T-helper 17 cell (primary cell): ENCODE measurements at regions not wholly inside any gene's neighbourhood (a gene's known extent, or its start where the extent isn't known, plus 50 kb on each side); places are given as distances from the start of the nearest gene placed in this dataset.

Experiments
- ATAC-seq: fragments of 150-1000 bp; cut with Tn5 transposase; 2 replicates; pipeline ENCODE4 v1.10.0; 2021; ENCODE audit warnings: mild to moderate bottlenecking, moderate library complexity
- DNase-seq, 3 donors: peaks; one replicate each; pipeline versions ENCODE4 v3.0.0 to v3.0.0-alpha.2; 2020 to 2021
- H3K9me3 ChIP-seq: one replicate; pipeline ENCODE4 v1.7.0; 2013; ENCODE audit warnings: low read length, mild to moderate bottlenecking; ENCODE audit not compliant: control insufficient read depth, poor library complexity, severe bottlenecking
- H3K27ac Mint-ChIP-seq: one replicate; pipeline ENCODE4 v1.8.0; 2022; ENCODE audit warnings: mild to moderate bottlenecking, moderate library complexity, mixed read lengths
- H3K27me3 Mint-ChIP-seq: one replicate; pipeline ENCODE4 v1.8.0; 2022; ENCODE audit warnings: mixed read lengths
- H3K36me3 Mint-ChIP-seq: one replicate; pipeline ENCODE4 v1.8.0; 2022; ENCODE audit warnings: low read depth, mixed read lengths
- H3K4me1 Mint-ChIP-seq: one replicate; pipeline ENCODE4 v1.8.0; 2022; ENCODE audit warnings: mild to moderate bottlenecking, mixed read lengths
- H3K4me3 Mint-ChIP-seq: one replicate; pipeline ENCODE4 v1.8.0; 2022; ENCODE audit warnings: mild to moderate bottlenecking, moderate library complexity, mixed read lengths

DNA sequence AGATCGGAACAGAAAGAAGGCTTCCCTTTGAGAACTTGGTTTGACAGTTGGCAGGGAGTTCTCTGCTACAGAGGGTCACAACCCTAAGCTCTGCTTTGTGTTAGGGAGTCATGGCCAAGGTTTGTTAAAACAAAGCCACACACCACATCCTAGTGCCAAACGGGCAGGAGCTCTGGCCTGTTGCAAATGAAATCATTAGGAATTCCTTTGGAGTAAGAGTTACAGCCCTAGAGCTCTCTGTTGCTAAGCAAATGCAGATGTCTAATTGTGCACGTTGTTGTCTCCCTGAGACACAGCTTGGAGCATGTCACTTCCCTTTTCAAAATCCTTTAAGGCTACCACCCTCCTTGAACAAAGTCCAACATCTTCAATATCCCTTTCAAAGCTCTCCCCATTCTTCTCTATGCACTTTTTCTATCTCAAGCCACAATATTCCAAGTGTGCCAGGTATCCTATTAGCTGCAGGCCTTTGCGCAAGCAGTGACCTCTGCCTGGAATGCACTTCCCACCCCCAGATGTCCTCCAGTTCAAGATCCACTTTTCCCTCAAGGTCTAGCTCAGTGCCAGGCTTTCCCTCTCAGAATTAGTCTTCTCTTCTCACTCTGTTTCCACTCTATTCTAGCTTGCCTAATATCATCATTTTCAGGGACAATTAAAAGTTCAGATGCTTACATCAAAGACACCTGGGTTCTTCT lies 253.7 kb upstream of the POU2AF2 start:
- DNase-seq (no peak), ATAC-seq (no peak)
- Mint-ChIP-seq H3K27me3 (peaks cover 5% of the 10 kb centered on the region), H3K36me3 (no peaks in the 10 kb centered on the region), H3K4me3 (no peak overlapping the region), H3K27ac (no peak overlapping the region), H3K4me1 (no peaks in the 10 kb centered on the region)
- H3K9me3 ChIP-seq: no peaks in the 10 kb centered on the region

DNA sequence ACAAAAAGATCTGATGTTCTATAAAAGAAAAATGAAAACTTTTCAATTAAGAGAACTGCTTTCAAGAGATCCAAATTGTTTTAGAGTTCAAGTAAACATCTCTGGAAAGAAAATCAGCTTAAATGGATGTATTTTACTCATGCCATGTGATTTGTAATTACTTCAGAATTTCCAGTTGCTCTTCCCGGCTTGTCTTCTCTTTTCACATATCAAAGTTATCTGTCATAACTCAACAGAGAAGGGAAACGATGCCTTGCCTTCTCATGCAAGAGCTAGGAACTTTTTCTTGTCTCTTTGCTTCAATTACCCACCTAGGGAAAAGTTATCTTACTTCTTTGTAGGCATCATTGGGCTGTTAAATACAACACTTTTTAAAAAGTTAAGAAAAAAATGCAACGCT lies 255.2 kb upstream of the POU2AF2 start:
- H3K27ac Mint-ChIP-seq: no peak overlapping the region
- ATAC-seq (no peak), DNase-seq (no peak)
- H3K36me3 Mint-ChIP-seq: no peaks in the 10 kb centered on the region
- H3K4me3 Mint-ChIP-seq: no peak overlapping the region
- no peaks in the 10 kb centered on the region for H3K9me3 ChIP-seq
- H3K4me1 Mint-ChIP-seq: peaks cover 2% of the 10 kb centered on the region
- peaks cover 5% of the 10 kb centered on the region for H3K27me3 Mint-ChIP-seq

GRCh38 chr11:110989428-110990133 lies 255.9 kb upstream of the POU2AF2 start:
- Mint-ChIP-seq H3K27ac (no peak overlapping the region), H3K36me3 (no peaks in the 10 kb centered on the region), H3K4me3 (no peak overlapping the region), H3K27me3 (peaks cover 5% of the 10 kb centered on the region), H3K4me1 (peaks cover 2% of the 10 kb centered on the region)
- no peaks in the 10 kb centered on the region for H3K9me3 ChIP-seq
- DNase-seq (no peak), ATAC-seq (no peak)

GRCh38 chr11:110988671-110989070 lies 256.9 kb upstream of the POU2AF2 start:
- H3K9me3 ChIP-seq: no peaks in the 10 kb centered on the region
- H3K36me3 Mint-ChIP-seq: no peaks in the 10 kb centered on the region
- ATAC-seq (no peak), DNase-seq (no peak)
- H3K4me3 Mint-ChIP-seq: no peak overlapping the region
- peaks cover 5% of the 10 kb centered on the region for H3K27me3 Mint-ChIP-seq
- H3K27ac Mint-ChIP-seq: no peak overlapping the region
- H3K4me1 Mint-ChIP-seq: peaks cover 2% of the 10 kb centered on the region

DNA sequence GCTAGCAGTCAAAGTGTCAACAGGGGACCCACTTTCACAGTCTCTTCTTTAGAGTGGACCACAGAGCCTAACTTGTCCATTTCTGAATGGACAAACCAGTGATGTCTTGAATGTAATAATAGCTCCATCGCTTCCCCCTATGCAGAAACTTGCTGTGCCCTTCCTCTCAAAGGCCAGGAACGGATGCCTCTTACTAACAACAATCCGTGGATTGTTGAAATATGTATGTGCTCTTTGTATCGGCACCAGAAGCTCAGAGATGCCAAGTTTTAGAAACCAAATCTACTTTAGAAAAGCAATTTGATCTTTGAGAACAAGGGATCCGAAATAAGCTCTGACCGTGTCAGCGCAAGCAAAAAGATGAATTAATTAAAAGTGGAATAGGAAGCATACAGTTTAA lies 259.5 kb upstream of the POU2AF2 start:
- ATAC-seq (no peak), DNase-seq (no peak)
- H3K9me3 ChIP-seq: no peaks in the 10 kb centered on the region
- peaks cover 2% of the 10 kb centered on the region for H3K4me1 Mint-ChIP-seq
- H3K36me3 Mint-ChIP-seq: no peaks in the 10 kb centered on the region
- H3K27me3 Mint-ChIP-seq: peaks cover 5% of the 10 kb centered on the region
- H3K4me3 Mint-ChIP-seq: no peak overlapping the region
- no peak overlapping the region for H3K27ac Mint-ChIP-seq

DNA sequence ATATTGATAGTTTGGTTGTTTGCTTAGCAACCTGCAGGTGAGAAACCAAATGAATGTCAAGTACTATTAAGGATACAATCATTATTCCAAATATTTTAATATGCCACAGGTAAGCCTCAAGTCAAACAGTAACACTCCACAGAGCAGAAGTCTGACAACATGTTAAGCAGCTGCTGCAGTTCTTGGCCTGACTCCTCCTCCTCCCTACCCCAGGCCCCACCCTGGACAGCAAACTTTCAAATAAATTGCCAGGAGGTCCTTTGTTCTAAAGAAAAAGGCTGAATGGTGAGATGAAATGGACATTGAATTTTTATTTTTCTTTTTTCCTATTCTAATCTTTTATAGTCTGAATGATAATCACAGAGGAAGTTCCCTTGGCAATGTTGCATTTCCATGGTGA lies 260.0 kb upstream of the POU2AF2 start:
- Mint-ChIP-seq H3K4me3 (no peak overlapping the region), H3K27ac (no peak overlapping the region), H3K4me1 (peaks cover 2% of the 10 kb centered on the region), H3K27me3 (peaks cover 5% of the 10 kb centered on the region), H3K36me3 (no peaks in the 10 kb centered on the region)
- DNase-seq: no peak
- ATAC-seq: no peak
- no peaks in the 10 kb centered on the region for H3K9me3 ChIP-seq

GRCh38 chr11:110984693-110985092 lies 260.8 kb upstream of the POU2AF2 start:
- no peak overlapping the region for H3K27ac Mint-ChIP-seq
- DNase-seq (no peak), ATAC-seq (no peak)

GRCh38 chr11:110984147-110984546 lies 261.4 kb upstream of the POU2AF2 start:
- DNase-seq (no peak), ATAC-seq (no peak)
- H3K27me3 Mint-ChIP-seq: peaks cover 5% of the 10 kb centered on the region
- no peak overlapping the region for H3K4me3 Mint-ChIP-seq
- H3K36me3 Mint-ChIP-seq: no peaks in the 10 kb centered on the region
- peaks cover 2% of the 10 kb centered on the region for H3K4me1 Mint-ChIP-seq
- H3K27ac Mint-ChIP-seq: no peak overlapping the region
- no peaks in the 10 kb centered on the region for H3K9me3 ChIP-seq

More at GRCh38 chr11:110984693-110985092, 260.8 kb upstream of the POU2AF2 start:
- Mint-ChIP-seq H3K27me3 (peaks cover 5% of the 10 kb centered on the region), H3K4me3 (no peak overlapping the region), H3K36me3 (no peaks in the 10 kb centered on the region), H3K4me1 (peaks cover 2% of the 10 kb centered on the region)
- H3K9me3 ChIP-seq: no peaks in the 10 kb centered on the region

DNA sequence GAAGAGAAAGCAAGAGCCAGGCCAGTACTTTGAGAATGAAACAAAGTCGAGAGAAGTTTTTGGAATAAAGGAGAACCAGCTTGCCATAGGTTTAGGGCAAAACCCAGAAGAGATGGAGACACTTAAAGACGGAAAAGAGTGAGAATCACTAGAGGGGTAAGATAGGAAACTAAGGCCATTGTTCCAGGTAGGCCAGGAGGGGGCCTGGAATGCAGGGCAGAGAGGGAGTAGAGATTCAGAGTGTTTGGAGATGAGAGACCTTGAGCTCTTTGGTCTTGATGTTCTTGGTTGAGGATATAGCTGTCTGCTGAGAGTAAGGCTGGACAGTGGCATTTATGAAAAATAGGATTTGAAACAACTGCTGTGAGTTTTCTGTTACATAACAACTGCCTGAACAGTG lies 263.3 kb upstream of the POU2AF2 start:
- Mint-ChIP-seq H3K4me3 (no peak overlapping the region), H3K36me3 (no peaks in the 10 kb centered on the region), H3K27me3 (no peaks in the 10 kb centered on the region), H3K4me1 (peaks cover 2% of the 10 kb centered on the region), H3K27ac (no peak overlapping the region)
- H3K9me3 ChIP-seq: no peaks in the 10 kb centered on the region
- DNase-seq (no peak), ATAC-seq (no peak)

DNA sequence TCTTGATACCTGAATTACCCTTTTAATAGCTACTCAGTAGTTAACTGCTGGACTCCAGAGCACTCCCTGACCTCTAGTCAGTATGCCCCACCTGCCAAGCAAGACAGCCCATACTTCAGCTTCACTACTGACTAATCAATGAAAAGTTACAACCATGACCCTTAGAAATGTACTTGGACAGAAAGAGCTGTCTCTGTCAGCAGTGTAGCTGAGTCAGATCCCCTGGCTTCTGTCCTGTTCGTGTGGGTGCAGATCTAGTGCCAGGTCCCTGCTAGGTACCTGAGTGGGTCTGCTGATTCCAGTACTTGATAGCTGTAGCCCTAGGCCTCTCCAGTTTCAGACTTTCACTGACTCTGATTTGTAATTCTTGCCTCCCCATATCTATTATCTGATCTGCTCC lies 265.8 kb upstream of the POU2AF2 start:
- no peaks in the 10 kb centered on the region for H3K27me3 Mint-ChIP-seq
- ATAC-seq (no peak), DNase-seq (no peak)
- no peak overlapping the region for H3K27ac Mint-ChIP-seq
- H3K36me3 Mint-ChIP-seq: no peaks in the 10 kb centered on the region
- no peak overlapping the region for H3K4me3 Mint-ChIP-seq
- no peaks in the 10 kb centered on the region for H3K9me3 ChIP-seq
- H3K4me1 Mint-ChIP-seq: no peaks in the 10 kb centered on the region

DNA sequence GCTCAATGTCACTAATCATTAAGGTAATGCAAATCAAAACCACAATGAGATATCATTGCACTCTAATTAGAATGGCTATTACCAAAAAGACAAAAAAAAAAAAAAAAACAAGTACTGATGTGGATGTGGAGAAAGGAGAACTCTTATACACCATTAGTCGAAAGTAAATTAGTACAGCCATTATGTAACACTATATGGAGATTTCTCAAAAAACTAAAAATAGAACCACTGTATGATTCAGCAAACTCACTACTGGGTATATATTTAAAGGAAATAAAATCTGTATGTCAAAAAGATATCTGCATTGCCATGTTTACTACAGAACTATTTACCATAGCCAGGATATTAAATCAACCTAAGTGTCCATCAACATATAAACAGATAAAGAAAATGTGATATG lies 265.4 kb upstream of the ARHGAP20 start:
- DNase-seq: no peak
- H3K36me3 Mint-ChIP-seq: peaks cover 2% of the 10 kb centered on the region
- no peak overlapping the region for H3K27ac Mint-ChIP-seq
- H3K9me3 ChIP-seq: no peaks in the 10 kb centered on the region
- no peak overlapping the region for H3K4me3 Mint-ChIP-seq
- peaks cover 5% of the 10 kb centered on the region for H3K27me3 Mint-ChIP-seq
- ATAC-seq: no peak
- no peaks in the 10 kb centered on the region for H3K4me1 Mint-ChIP-seq

DNA sequence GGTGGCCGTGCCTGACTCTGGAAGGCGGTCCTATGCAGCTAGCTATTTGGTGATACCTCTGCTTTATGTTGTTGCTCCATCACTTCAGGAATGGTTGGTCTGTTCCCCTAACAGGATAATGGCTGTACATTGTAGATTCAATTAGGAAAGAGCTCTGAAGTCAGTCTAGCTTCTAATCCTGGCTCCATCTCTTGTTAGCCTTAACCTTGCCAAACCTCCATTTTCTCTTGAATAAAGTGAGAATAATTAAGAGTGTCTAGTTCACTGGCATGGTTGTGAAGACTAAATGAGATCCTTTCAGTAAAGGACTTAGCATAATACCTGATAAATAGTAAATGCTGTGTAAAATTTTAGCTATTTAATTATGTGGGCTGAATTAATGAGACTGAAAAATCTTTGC lies 262.5 kb upstream of the ARHGAP20 start:
- no peaks in the 10 kb centered on the region for H3K4me1 Mint-ChIP-seq
- ATAC-seq: no peak
- H3K9me3 ChIP-seq: no peaks in the 10 kb centered on the region
- no peak overlapping the region for H3K27ac Mint-ChIP-seq
- DNase-seq: no peak
- H3K27me3 Mint-ChIP-seq: peaks cover 14% of the 10 kb centered on the region
- peaks cover 2% of the 10 kb centered on the region for H3K36me3 Mint-ChIP-seq
- H3K4me3 Mint-ChIP-seq: no peak overlapping the region

GRCh38 chr11:110973401-110973980 lies 261.3 kb upstream of the ARHGAP20 start:
- no peak for ATAC-seq
- Mint-ChIP-seq H3K27ac (no peak overlapping the region), H3K36me3 (peaks cover 2% of the 10 kb centered on the region), H3K4me1 (no peaks in the 10 kb centered on the region), H3K27me3 (peaks cover 19% of the 10 kb centered on the region), H3K4me3 (no peak overlapping the region)
- DNase-seq: no peak
- H3K9me3 ChIP-seq: no peaks in the 10 kb centered on the region

GRCh38 chr11:110972640-110973039 lies 260.4 kb upstream of the ARHGAP20 start:
- H3K4me1 Mint-ChIP-seq: no peaks in the 10 kb centered on the region

More at GRCh38 chr11:110972640-110973039, 260.4 kb upstream of the ARHGAP20 start:
- H3K4me3 Mint-ChIP-seq: no peak overlapping the region
- peaks cover 2% of the 10 kb centered on the region for H3K36me3 Mint-ChIP-seq
- H3K27ac Mint-ChIP-seq: no peak overlapping the region
- H3K9me3 ChIP-seq: no peaks in the 10 kb centered on the region
- DNase-seq (no peak), ATAC-seq (no peak)
- H3K27me3 Mint-ChIP-seq: peaks cover 19% of the 10 kb centered on the region
